Liver (tissue), 8 donors: ENCODE measurements at regions not wholly inside any gene's neighbourhood (a gene's known extent, or its start where the extent isn't known, plus 50 kb on each side); places are given as distances from the start of the nearest gene placed in this dataset.

ENCODE experiments used
- DNase-seq: peaks from one replicate; pipeline ENCODE4 v3.0.0-alpha.2; 2017; ENCODE audit warnings: low spot score
- H3K27ac ChIP-seq, 2 donors: one replicate each; pipeline ENCODE4 v1.7.0; 2013; ENCODE audit warnings: inconsistent platforms in 2 of 2, low read length in 2 of 2, control low read depth in 1 of 2, low read depth in 1 of 2, mild to moderate bottlenecking in 1 of 2
- H3K27me3 ChIP-seq, 4 donors: one replicate each; pipeline versions ENCODE4 v1.6.1 to v1.7.0; 2013; ENCODE audit warnings: low read length in 3 of 4, inconsistent platforms in 1 of 4, mild to moderate bottlenecking in 1 of 4, moderate library complexity in 1 of 4; ENCODE audit not compliant: control insufficient read depth in 4 of 4, insufficient read depth in 4 of 4
- H3K36me3 ChIP-seq, 4 donors: one replicate each; pipeline versions ENCODE4 v1.6.1 to v1.7.0; 2013; ENCODE audit warnings: low read length in 3 of 4, mild to moderate bottlenecking in 3 of 4, low read depth in 1 of 4, moderate library complexity in 1 of 4; ENCODE audit not compliant: control insufficient read depth in 4 of 4, insufficient read depth in 3 of 4
- H3K4me1 ChIP-seq, 4 donors: one replicate each; pipeline versions ENCODE4 v1.6.1 to v1.7.0; 2013; ENCODE audit warnings: low read length in 3 of 4, mild to moderate bottlenecking in 3 of 4, moderate library complexity in 1 of 4; ENCODE audit not compliant: control insufficient read depth in 4 of 4, insufficient read depth in 4 of 4
- H3K4me3 ChIP-seq, 3 donors: one replicate each; pipeline versions ENCODE4 v1.6.1 to v1.7.0; 2013; ENCODE audit warnings: low read length in 3 of 3, control low read depth in 1 of 3, low read depth in 1 of 3, mild to moderate bottlenecking in 1 of 3
- H3K9ac ChIP-seq, 2 donors: one replicate each; pipeline ENCODE4 v1.7.0; 2013; ENCODE audit warnings: low read length in 2 of 2, mild to moderate bottlenecking in 2 of 2, moderate library complexity in 2 of 2, control low read depth in 1 of 2, low read depth in 1 of 2
- H3K9me3 ChIP-seq, 4 donors: one replicate each; pipeline versions ENCODE4 v1.6.1 to v1.7.0; 2013; ENCODE audit warnings: low read length in 3 of 4; ENCODE audit not compliant: control insufficient read depth in 4 of 4
- ATF3 ChIP-seq: IDR thresholded peaks from 2 replicates; pipeline ENCODE4 v1.6.1; 2016; ENCODE audit warnings: antibody characterized with exemption
- CTCF ChIP-seq: fragments of 150-350 bp; IDR thresholded peaks from 2 replicates; pipeline ENCODE4 v1.5.1; 2017; ENCODE audit warnings: improper control_type of control experiment, low read depth, low read length; ENCODE audit not compliant: missing input control
- FOXA1 ChIP-seq: IDR thresholded peaks from 2 replicates; pipeline ENCODE4 v1.6.1; 2016; ENCODE audit warnings: antibody characterized with exemption
- FOXA2 ChIP-seq: IDR thresholded peaks from 2 replicates; pipeline ENCODE4 v1.6.1; 2016; ENCODE audit warnings: antibody characterized with exemption
- GABPA ChIP-seq, 2 donors: IDR thresholded peaks in 1 of 2; conservative IDR thresholded peaks in 1 of 2; 2 replicates each; pipeline ENCODE4 v1.6.1; 2016; ENCODE audit warnings: antibody characterized with exemption in 2 of 2, mild to moderate bottlenecking in 1 of 2, moderate library complexity in 1 of 2
- HNF4A ChIP-seq, 2 donors: conservative IDR thresholded peaks; 2 replicates each; pipeline ENCODE4 v1.6.1; 2016; ENCODE audit warnings: antibody characterized with exemption in 2 of 2, mild to moderate bottlenecking in 2 of 2
- HNF4G ChIP-seq: IDR thresholded peaks from 2 replicates; pipeline ENCODE4 v1.6.1; 2016; ENCODE audit warnings: antibody characterized with exemption
- JUND ChIP-seq, 2 donors: IDR thresholded peaks; 2 replicates each; pipeline ENCODE4 v1.6.1; 2016; ENCODE audit warnings: antibody characterized with exemption in 2 of 2
- MAX ChIP-seq: IDR thresholded peaks from 2 replicates; pipeline ENCODE4 v1.6.1; 2016; ENCODE audit warnings: antibody characterized with exemption
- NR2F2 ChIP-seq: IDR thresholded peaks from 2 replicates; pipeline ENCODE4 v1.6.1; 2016; ENCODE audit warnings: antibody characterized with exemption
- RAD21 ChIP-seq, 2 donors: IDR thresholded peaks; 2 replicates each; pipeline ENCODE4 v1.6.1; 2016; ENCODE audit warnings: antibody characterized with exemption in 2 of 2, mild to moderate bottlenecking in 2 of 2
- RXRA ChIP-seq, 2 donors: IDR thresholded peaks; 2 replicates each; pipeline ENCODE4 v1.6.1; 2017 to 2018; ENCODE audit warnings: antibody characterized with exemption in 2 of 2, mild to moderate bottlenecking in 1 of 2
- SP1 ChIP-seq: IDR thresholded peaks from 2 replicates; pipeline ENCODE4 v1.6.1; 2018; ENCODE audit warnings: antibody characterized with exemption, mild to moderate bottlenecking
- WGBS: extraction: QIAGEN DNeasy Blood & Tissue Kit; methylation state at CpG from one replicate; pipeline ENCODE4 v1.1.7; 2013; 5-methylcytosine and 5-hydroxymethylcytosine counted together
- donor health status: healthy.
- donor health status: healthy.
- donor health status: healthy.
- donor health status: healthy.
- donor health status: healthy.

GRCh38 chr6:115783402-115784061 is 277.2 kb downstream of the FRK start (continued):
- peak; percentile 55 to 60 for TF ChIP-seq JUND (IDR thresholded peaks at IDR 0.05)

GRCh38 chr6:115782612-115783011 is 278.1 kb downstream of the FRK start:
- no peak overlapping the region for H3K27ac ChIP-seq
- H3K4me3 ChIP-seq, result no peak overlapping the region
- no peak overlapping the region for H3K9ac ChIP-seq
- no peak for TF ChIP-seq CTCF
- no peak for TF ChIP-seq SP1
- TF ChIP-seq GABPA (IDR thresholded peaks at IDR 0.05 in 1 of 2, conservative IDR thresholded peaks at IDR 0.05 in 1 of 2), result no peak
- TF ChIP-seq HNF4G, result no peak
- no peak for TF ChIP-seq MAX
- no peak for TF ChIP-seq RAD21 (IDR thresholded peaks at IDR 0.05)
- TF ChIP-seq FOXA2, result no peak
- TF ChIP-seq HNF4A (conservative IDR thresholded peaks at IDR 0.05), result no peak
- no peak for TF ChIP-seq RXRA (IDR thresholded peaks at IDR 0.05)
- no peak for TF ChIP-seq ATF3
- no peak for DNase-seq
- no peaks in the 10 kb centered on the region for H3K27me3 ChIP-seq
- H3K9me3 ChIP-seq, result no peaks in the 10 kb centered on the region
- H3K4me1 ChIP-seq, result peaks cover 0 to 15% (median 4%) of the 10 kb centered on the region in 4 donors
- H3K36me3 ChIP-seq, result no peaks in the 10 kb centered on the region
- 73% methylated on average over 3 of the region's 3 CpGs for WGBS

- no peaks in the 10 kb centered on the region for H3K4me1 ChIP-seq
- peak; percentile 35 to 57 for TF ChIP-seq HNF4A (conservative IDR thresholded peaks at IDR 0.05)
- no peak for TF ChIP-seq RAD21 (IDR thresholded peaks at IDR 0.05)
- no peak overlapping the region for H3K27ac ChIP-seq
- H3K9ac ChIP-seq, result no peak overlapping the region
- no peak overlapping the region for H3K4me3 ChIP-seq
- H3K9me3 ChIP-seq, result no peaks in the 10 kb centered on the region
- H3K27me3 ChIP-seq, result no peaks in the 10 kb centered on the region
- DNase-seq, result no peak
- no peaks in the 10 kb centered on the region for H3K36me3 ChIP-seq
- 41% methylated on average over 3 of the region's 3 CpGs for WGBS
Measured at GRCh38 chr6:115773741-115774140, 286.9 kb downstream of the FRK start.

GRCh38 chr6:115770851-115771250 is 289.8 kb downstream of the FRK start:
- 90% methylated on average over 7 of the region's 7 CpGs for WGBS
- TF ChIP-seq CTCF, result no peak
- TF ChIP-seq MAX, result no peak
- TF ChIP-seq GABPA (IDR thresholded peaks at IDR 0.05 in 1 of 2, conservative IDR thresholded peaks at IDR 0.05 in 1 of 2), result no peak
- TF ChIP-seq HNF4A (conservative IDR thresholded peaks at IDR 0.05), result no peak
- no peak for TF ChIP-seq NR2F2
- TF ChIP-seq JUND (IDR thresholded peaks at IDR 0.05), result no peak
- no peak for TF ChIP-seq HNF4G
- no peak for TF ChIP-seq RXRA (IDR thresholded peaks at IDR 0.05)
- TF ChIP-seq FOXA1, result no peak
- no peak for TF ChIP-seq ATF3
- no peak for TF ChIP-seq FOXA2
- TF ChIP-seq SP1, result no peak
- no peak overlapping the region for H3K9ac ChIP-seq
- no peaks in the 10 kb centered on the region for H3K9me3 ChIP-seq
- H3K4me1 ChIP-seq, result no peaks in the 10 kb centered on the region
- no peak for DNase-seq
- no peaks in the 10 kb centered on the region for H3K36me3 ChIP-seq
- no peak overlapping the region for H3K4me3 ChIP-seq
- H3K27me3 ChIP-seq, result no peaks in the 10 kb centered on the region
- H3K27ac ChIP-seq, result no peak overlapping the region
